Upper lobe of left lung (tissue), 6 donors: ENCODE measurements at regions not wholly inside any gene's neighbourhood (a gene's known extent, or its start where the extent isn't known, plus 50 kb on each side); places are given as distances from the start of the nearest gene placed in this dataset.

Experiments
- ATAC-seq, 2 donors: fragments of 200-7000 bp; cut with Tn5 transposase; one replicate each; pipeline ENCODE4 v1.9.1; 2022; ENCODE audit warnings: mild to moderate bottlenecking in 2 of 2, moderate library complexity in 2 of 2; ENCODE audit not compliant: low FRiP score in 2 of 2
- DNase-seq, 2 donors: peaks; one replicate each; pipeline ENCODE4 v3.0.0-alpha.2; 2019 to 2020
- H3K27ac ChIP-seq, 4 donors: fragments of 200-600 bp; sonication (generic); one replicate each; pipeline ENCODE4 v1.5.1; 2016 to 2019
- H3K27me3 ChIP-seq, 4 donors: fragments of 200-600 bp; sonication (generic); one replicate each; pipeline ENCODE4 v1.5.1; 2017 to 2019
- H3K36me3 ChIP-seq, 4 donors: fragments of 200-600 bp; sonication (generic); one replicate each; pipeline ENCODE4 v1.5.1; 2016 to 2019
- H3K4me1 ChIP-seq, 4 donors: fragments of 200-600 bp; sonication (generic); one replicate each; pipeline ENCODE4 v1.5.1; 2018 to 2019
- H3K4me3 ChIP-seq, 4 donors: fragments of 200-600 bp; sonication (generic); one replicate each; pipeline ENCODE4 v1.5.1; 2017 to 2019; ENCODE audit warnings: mild to moderate bottlenecking in 2 of 4, moderate library complexity in 1 of 4
- H3K9me3 ChIP-seq, 4 donors: fragments of 200-600 bp; sonication (generic); one replicate each; pipeline ENCODE4 v1.5.1; 2018 to 2019
- EP300 ChIP-seq, 4 donors: sonication (generic); formaldehyde crosslinking; IDR thresholded peaks; one replicate each; pipeline ENCODE4 v1.5.1; 2017; ENCODE audit warnings: antibody characterized with exemption in 4 of 4, control low read depth in 2 of 4
- POLR2A ChIP-seq, 4 donors: fragments of 450-650 bp; IDR thresholded peaks; one replicate each; pipeline ENCODE4 v1.5.1; 2016 to 2017; ENCODE audit warnings: antibody characterized with exemption in 4 of 4, mild to moderate bottlenecking in 2 of 4
- POLR2AphosphoS5 ChIP-seq, 2 donors: sonication (generic); formaldehyde crosslinking; IDR thresholded peaks; one replicate each; pipeline ENCODE4 v1.5.1; 2017; ENCODE audit warnings: antibody characterized with exemption in 2 of 2
- WGBS, 2 donors: methylation state at CpG; one replicate each; pipeline ENCODE4 v1.1.5; 2017 to 2018; 5-methylcytosine and 5-hydroxymethylcytosine counted together
- TF ChIP-seq, protein P1 (sequence below), 6 experiments: fragments of 450-650 bp in 4 of 6; fragments of 200-600 bp in 2 of 6; sonication (generic) in 2 of 6; IDR thresholded peaks; one replicate each; pipeline ENCODE4 v1.5.1; 2016 to 2019; ENCODE audit warnings: antibody characterized with exemption in 6 of 6
- donor health status: DM: no; HTN: no; CAD: no; lungs with moderate emphysema.
- donor health status: DM: no; HTN: yes; CAD: no; lungs with severe emphysema.

DNA sequence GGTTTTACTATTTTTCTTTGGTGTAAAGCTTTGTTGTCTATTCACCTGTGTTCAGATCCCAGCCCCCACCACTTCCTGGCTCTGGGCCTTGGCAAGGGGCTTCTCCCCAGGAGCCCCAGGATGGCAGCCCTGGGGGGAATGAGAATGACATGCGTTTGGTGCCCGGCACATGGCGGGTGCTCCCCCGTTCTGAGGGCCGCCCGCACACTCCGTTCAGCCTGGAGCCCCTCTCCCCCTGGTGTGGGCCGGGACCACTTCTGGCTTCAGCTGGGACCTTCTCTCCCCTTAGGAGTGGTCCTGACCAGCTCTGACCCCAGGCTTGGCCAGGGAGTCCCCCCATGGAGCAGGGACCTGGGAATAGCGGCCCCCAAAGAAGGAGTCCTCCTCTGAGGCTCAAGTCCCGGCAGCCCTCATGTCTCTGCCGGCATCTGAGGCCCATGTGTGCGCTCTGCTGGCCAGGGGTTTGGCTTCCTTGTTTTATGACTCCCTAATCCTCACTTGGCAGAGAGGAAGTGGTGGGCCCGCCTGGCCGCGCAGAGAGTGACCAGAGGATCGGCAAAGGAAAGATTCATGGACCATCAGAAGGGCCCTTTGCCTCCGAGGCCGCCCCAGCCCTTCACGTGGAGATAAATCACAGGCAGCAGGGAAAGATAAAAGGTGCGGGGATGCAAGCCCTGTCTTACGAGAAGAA lies 57.0 kb upstream of the LMX1B start:
- H3K9me3 ChIP-seq = no peaks in the 10 kb centered on the region
- H3K4me1 ChIP-seq = no peaks in the 10 kb centered on the region
- ATAC-seq (no peak), DNase-seq (no peak)
- H3K27me3 ChIP-seq = no peaks in the 10 kb centered on the region
- no peak overlapping the region for H3K27ac ChIP-seq
- WGBS, 2 donors = 87 to 88% methylated on average over 17 to 18 of the region's 21 CpGs
- no peaks in the 10 kb centered on the region for H3K36me3 ChIP-seq
- TF ChIP-seq, protein P1, sequence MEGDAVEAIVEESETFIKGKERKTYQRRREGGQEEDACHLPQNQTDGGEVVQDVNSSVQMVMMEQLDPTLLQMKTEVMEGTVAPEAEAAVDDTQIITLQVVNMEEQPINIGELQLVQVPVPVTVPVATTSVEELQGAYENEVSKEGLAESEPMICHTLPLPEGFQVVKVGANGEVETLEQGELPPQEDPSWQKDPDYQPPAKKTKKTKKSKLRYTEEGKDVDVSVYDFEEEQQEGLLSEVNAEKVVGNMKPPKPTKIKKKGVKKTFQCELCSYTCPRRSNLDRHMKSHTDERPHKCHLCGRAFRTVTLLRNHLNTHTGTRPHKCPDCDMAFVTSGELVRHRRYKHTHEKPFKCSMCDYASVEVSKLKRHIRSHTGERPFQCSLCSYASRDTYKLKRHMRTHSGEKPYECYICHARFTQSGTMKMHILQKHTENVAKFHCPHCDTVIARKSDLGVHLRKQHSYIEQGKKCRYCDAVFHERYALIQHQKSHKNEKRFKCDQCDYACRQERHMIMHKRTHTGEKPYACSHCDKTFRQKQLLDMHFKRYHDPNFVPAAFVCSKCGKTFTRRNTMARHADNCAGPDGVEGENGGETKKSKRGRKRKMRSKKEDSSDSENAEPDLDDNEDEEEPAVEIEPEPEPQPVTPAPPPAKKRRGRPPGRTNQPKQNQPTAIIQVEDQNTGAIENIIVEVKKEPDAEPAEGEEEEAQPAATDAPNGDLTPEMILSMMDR (IDR thresholded peaks at IDR 0.05) = no peak
- TF ChIP-seq EP300 (IDR thresholded peaks at IDR 0.05) (no peak), POLR2A (IDR thresholded peaks at IDR 0.05) (no peak), POLR2AphosphoS5 (IDR thresholded peaks at IDR 0.05) (no peak)
- no peak overlapping the region for H3K4me3 ChIP-seq

DNA sequence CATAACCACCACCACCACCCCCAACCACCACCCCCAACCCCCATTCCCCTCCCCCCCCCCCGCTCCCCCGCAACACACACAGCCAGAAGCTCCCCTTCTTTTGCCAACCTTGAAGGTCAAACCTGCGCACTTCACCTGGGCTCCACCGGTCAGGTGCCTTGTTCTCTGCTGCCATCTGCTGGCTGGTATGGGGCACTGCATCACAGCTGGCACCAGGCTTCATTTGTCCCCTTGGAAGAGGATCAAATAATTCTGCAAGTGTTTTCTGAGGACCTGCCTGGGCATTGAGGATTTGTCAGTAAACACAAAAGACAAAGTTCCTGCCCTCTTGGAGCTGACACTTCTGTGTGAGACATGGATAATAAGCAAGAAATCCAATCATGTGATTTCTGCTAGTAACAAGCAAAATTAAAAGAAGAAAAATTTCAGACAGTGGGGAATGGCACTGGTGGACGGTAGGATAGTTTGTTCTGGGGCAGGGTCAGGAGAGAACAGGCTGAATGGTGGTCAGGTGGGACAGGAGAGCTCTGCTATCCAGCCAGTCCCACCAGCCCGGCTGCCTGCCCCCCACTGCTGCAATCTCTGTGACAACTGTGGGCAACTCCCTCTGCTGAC lies 55.6 kb upstream of the LMX1B start:
- Histone ChIP-seq H3K9me3 (no peaks in the 10 kb centered on the region), H3K27me3 (no peaks in the 10 kb centered on the region), H3K36me3 (no peaks in the 10 kb centered on the region), H3K27ac (no peak overlapping the region), H3K4me1 (no peaks in the 10 kb centered on the region), H3K4me3 (no peak overlapping the region)
- ATAC-seq (peak; percentile 84 to 89), DNase-seq (peak in 1 of 2 donors; percentile 81)
- TF ChIP-seq POLR2AphosphoS5 (IDR thresholded peaks at IDR 0.05) = no peak
- no peak for TF ChIP-seq EP300 (IDR thresholded peaks at IDR 0.05)
- TF ChIP-seq, protein P1 (IDR thresholded peaks at IDR 0.05) = peak; percentile 81 to 93 (median 90)
- no peak for TF ChIP-seq POLR2A (IDR thresholded peaks at IDR 0.05)
- WGBS, 2 donors = 13 to 23% methylated on average over 3 to 6 of the region's 6 CpGs

DNA sequence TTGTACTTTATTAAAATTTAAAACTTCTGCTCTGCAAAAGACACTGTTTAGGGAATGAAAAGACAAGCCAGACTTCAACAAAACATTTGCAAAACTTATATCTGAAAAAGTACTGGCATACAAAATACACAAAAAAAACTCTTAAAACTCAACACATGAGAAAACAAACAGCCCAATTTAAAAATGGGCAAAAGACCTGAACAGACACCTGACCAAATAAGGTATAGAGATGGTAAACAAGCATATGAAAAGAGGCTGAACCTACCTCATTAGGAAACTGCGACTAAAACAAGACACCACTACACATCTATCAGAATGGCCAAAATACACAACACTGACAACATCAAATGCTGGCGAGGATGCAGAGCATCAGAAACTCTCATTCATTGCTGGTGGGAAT lies 54.4 kb upstream of the LMX1B start:
- Histone ChIP-seq H3K27me3 (no peaks in the 10 kb centered on the region), H3K4me3 (no peak overlapping the region), H3K9me3 (no peaks in the 10 kb centered on the region), H3K36me3 (no peaks in the 10 kb centered on the region), H3K4me1 (no peaks in the 10 kb centered on the region), H3K27ac (no peak overlapping the region)
- ATAC-seq (no peak), DNase-seq (no peak)
- 78 to 85% methylated on average over 2 of the region's 2 CpGs for WGBS, 2 donors
- TF ChIP-seq POLR2A (IDR thresholded peaks at IDR 0.05) = no peak
- no peak for TF ChIP-seq POLR2AphosphoS5 (IDR thresholded peaks at IDR 0.05)
- no peak for TF ChIP-seq EP300 (IDR thresholded peaks at IDR 0.05)
- TF ChIP-seq, protein P1 (IDR thresholded peaks at IDR 0.05) = no peak

DNA sequence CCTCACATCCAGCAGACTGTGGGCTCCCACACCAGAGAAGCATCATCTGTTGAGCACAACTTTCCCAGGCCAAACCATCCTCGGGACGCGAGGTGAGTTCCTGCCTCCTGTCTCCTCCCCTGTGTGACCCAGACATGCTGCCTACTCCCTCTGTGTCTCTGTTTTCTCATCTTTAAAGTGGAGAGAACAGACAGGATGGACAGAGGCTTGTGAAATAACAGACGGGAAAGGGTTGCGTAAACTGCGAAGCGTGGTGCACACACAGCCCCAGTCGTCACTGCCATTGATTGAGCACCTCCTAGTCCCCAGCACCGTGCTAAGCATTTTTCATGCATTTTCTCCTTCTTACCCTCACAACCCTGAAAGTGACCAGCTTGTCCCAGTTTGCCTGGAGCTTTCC lies 52.1 kb upstream of the LMX1B start:
- TF ChIP-seq POLR2AphosphoS5 (IDR thresholded peaks at IDR 0.05) = no peak
- no peak for TF ChIP-seq POLR2A (IDR thresholded peaks at IDR 0.05)
- TF ChIP-seq EP300 (IDR thresholded peaks at IDR 0.05) = no peak
- TF ChIP-seq, protein P1 (IDR thresholded peaks at IDR 0.05) = no peak
- Histone ChIP-seq H3K4me3 (no peak overlapping the region), H3K27ac (no peak overlapping the region), H3K9me3 (no peaks in the 10 kb centered on the region), H3K36me3 (no peaks in the 10 kb centered on the region), H3K4me1 (no peaks in the 10 kb centered on the region), H3K27me3 (peaks cover 0 to 3% (median 0%) of the 10 kb centered on the region in 4 donors)
- 26 to 29% methylated on average over 9 of the region's 9 CpGs for WGBS, 2 donors
- ATAC-seq = no peak
- DNase-seq = peak in 1 of 2 donors; percentile 35
